Activated T-cell treated with anti-CD3 and anti-CD28 coated beads, Interleukin-2, amount 50 U/mL, for 24 hours (primary cell): ENCODE measurements at regions not wholly inside any gene's neighbourhood (a gene's known extent, or its start where the extent isn't known, plus 50 kb on each side); places are given as distances from the start of the nearest gene placed in this dataset.
"Not testable (repeated sequence)": the region's sequence is repeated elsewhere in the genome, so short reads cannot be mapped to it uniquely, and the experiment has no call there.

Experiments
- DNase-seq: peaks from one replicate; pipeline ENCODE4 v3.0.0-alpha.2; 2020
- H3K27ac Mint-ChIP-seq: 2 replicates; pipeline ENCODE4 v1.8.0; 2020; ENCODE audit warnings: mild to moderate bottlenecking, mixed read lengths
- H3K27me3 Mint-ChIP-seq: 2 replicates; pipeline ENCODE4 v1.8.0; 2020; ENCODE audit warnings: mixed read lengths
- H3K36me3 Mint-ChIP-seq: 2 replicates; pipeline ENCODE4 v1.8.0; 2020; ENCODE audit warnings: low read depth, mixed read lengths
- H3K4me1 Mint-ChIP-seq: 2 replicates; pipeline ENCODE4 v1.8.0; 2020; ENCODE audit warnings: low read depth, mixed read lengths
- H3K4me3 Mint-ChIP-seq: 2 replicates; pipeline ENCODE4 v1.8.0; 2020; ENCODE audit warnings: mild to moderate bottlenecking, moderate library complexity, mixed read lengths
- H3K9me3 Mint-ChIP-seq: 2 replicates; pipeline ENCODE4 v1.8.0; 2020; ENCODE audit warnings: mixed read lengths

DNA sequence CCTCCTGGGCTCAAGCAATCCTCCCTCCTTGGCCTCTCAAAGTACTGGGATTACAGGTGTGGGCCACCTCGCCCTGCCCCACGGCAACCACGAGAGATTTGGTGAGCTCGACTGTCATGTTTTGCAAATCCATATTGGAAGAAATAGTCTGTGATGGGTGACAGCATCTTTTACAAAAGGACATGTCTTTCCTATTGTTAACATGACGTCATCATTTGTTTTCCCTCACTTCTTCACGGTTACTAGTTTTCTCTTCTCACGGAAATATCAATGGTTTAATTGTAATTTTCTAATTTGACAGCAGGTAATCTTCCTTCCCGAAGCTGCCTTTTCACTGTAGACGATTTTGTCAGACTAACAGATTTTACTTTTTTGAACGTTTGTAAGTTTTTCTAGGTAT lies 110.8 kb upstream of the GREM2 start:
- Mint-ChIP-seq H3K36me3 (no peaks in the 10 kb centered on the region), H3K27ac (no peak overlapping the region), H3K4me1 (no peaks in the 10 kb centered on the region), H3K9me3 (no peaks in the 10 kb centered on the region), H3K4me3 (no peak overlapping the region), H3K27me3 (no peaks in the 10 kb centered on the region)
- DNase-seq = no peak

DNA sequence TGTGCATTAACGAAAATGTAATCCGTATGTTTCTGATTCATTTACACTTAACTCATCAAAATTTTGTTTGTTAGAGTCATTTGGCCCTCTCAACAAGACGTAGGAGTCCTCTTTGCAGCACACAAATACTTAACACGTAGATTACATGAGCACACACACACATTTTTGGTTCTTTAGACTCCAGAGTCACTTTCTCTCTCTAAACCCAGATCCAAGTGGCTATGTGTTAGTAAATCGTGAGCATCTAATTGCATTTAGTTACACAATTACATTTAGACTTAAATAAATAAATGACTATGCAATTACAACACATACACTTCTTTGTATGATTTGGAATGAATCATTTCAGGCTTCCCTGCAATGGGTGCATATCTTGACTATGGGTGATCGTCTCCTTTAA lies 109.0 kb upstream of the GREM2 start:
- no peak for DNase-seq
- Mint-ChIP-seq H3K9me3 (no peaks in the 10 kb centered on the region), H3K27me3 (no peaks in the 10 kb centered on the region), H3K36me3 (no peaks in the 10 kb centered on the region), H3K4me3 (no peak overlapping the region), H3K4me1 (no peaks in the 10 kb centered on the region), H3K27ac (no peak overlapping the region)

DNA sequence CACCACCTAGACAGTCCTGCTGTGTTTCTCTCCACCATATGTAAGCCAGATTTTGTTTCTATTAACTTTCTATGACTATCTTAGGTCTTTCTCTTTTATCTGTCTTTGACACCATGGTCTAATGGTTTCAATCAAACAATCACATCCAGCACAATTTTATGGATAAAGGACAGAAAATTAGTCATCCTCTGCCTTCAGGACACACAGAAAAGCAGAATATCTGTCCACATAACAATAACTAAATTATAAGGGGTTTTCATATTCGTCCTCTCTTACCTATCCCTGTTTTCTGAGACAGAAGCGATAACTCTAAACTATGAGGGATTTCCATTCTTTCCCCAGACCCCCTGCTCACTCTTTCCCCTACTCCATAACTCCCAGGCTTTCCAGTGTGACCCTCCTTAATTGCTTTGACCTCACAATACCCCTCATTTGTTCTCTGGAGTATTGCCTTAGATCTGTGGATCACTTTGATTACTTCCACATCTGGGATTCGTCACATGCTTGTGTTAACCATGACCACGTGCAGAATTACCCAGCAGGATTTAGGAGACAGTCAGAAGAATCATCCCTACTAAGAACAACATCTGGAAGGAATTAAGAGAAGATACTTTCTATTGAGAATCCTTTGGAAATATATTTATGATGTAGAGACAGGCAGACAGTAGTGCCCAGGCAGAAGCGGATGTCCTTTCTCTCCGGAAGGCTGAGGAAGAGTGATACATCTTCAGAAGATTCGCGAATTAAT lies 108.2 kb upstream of the GREM2 start:
- Mint-ChIP-seq H3K9me3 (no peaks in the 10 kb centered on the region), H3K4me1 (no peaks in the 10 kb centered on the region), H3K36me3 (no peaks in the 10 kb centered on the region), H3K4me3 (no peak overlapping the region), H3K27ac (no peak overlapping the region), H3K27me3 (no peaks in the 10 kb centered on the region)
- DNase-seq = no peak

DNA sequence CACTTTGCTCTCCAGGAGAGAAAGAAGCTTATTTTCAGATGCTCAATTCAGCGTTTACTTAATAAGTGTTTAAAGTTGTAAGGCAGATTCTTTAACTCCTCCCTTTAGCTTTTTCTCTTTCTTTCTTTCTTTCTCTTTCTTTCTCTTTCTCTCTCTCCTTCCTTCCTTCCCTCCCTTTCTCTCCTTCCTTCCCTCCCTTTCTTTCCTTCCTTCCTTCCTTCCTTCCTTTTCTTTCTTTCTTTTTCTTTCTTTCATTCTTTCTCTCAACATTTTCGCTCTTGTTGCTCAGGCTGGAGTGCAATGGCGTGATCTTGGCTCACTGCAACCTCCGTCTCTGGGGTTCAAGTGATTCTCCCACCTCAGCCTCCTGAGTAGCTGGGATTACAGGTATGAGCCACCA lies 104.6 kb upstream of the GREM2 start:
- not testable (repeated sequence) for H3K27ac Mint-ChIP-seq, H3K9me3 Mint-ChIP-seq, H3K36me3 Mint-ChIP-seq, H3K4me1 Mint-ChIP-seq, H3K4me3 Mint-ChIP-seq, DNase-seq, H3K27me3 Mint-ChIP-seq

DNA sequence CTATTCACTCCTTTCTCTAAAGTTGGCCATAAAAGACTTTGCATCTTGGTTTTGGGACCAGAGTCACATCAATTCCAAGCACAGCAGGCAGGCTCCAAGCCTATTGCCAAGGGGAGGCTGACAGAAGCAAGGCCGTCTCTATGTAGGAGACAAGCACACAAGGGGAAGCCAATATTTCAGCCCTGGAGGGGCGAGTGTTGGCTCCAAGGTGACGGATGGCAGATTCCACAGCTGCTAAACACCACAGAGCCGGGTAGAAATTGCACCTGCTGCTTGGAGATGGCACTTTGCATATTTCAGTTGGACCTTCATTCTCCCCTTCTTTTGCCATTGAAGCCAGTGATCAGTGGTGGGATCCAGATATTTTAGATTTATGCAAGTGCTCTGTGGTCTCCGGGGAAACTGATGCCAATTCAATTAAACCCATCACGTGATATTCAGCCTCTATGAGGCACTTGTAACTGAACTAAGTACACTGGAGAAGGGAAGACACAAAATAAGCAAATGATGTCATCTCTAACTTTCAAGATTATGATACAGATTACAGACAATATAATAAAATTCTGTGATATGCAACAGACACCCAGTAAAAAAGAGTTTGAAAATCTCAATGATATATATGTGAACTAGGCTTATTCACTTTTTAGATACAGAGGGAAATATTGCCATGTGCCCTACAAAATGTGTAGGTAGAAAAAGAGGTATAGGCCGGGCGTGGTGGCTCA lies 102.8 kb upstream of the GREM2 start:
- no peak overlapping the region for H3K4me3 Mint-ChIP-seq
- no peaks in the 10 kb centered on the region for H3K9me3 Mint-ChIP-seq
- no peaks in the 10 kb centered on the region for H3K4me1 Mint-ChIP-seq
- H3K27me3 Mint-ChIP-seq = no peaks in the 10 kb centered on the region
- DNase-seq = no peak
- H3K27ac Mint-ChIP-seq = no peak overlapping the region
- no peaks in the 10 kb centered on the region for H3K36me3 Mint-ChIP-seq

DNA sequence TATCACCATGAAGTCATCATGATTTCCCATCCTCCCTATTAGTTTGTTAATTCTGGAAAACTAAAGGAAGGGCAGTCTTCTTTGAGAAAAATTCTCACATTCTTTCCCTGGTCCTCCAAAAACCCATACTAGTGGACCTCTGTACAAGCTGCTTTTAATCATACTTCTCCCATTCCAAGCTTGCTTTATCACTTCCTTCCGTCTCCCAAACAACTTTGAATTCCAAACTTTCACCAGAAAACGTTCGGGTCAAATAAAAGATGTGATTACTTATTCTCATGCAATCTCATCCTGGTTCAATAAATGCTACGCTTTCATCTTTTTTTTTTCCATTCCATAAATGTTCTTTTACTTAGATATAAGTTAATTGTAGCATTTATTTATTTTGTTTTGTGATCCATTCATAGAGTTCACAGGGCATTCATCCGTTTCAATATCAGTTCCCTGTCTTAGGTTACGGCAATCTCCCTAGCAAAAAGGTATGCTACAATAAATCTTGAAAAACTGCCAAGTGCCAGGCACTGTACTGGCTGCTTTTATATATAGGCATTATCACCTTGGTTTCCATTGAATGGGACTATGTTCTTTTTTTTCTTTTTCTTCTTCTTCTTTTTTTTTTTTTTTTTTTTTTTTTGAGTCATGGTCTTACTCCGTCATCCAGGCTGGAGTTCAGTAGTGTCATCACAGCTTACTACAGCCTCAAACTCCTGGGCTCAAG lies 100.2 kb upstream of the GREM2 start:
- H3K4me3 Mint-ChIP-seq = no peak overlapping the region
- H3K9me3 Mint-ChIP-seq = no peaks in the 10 kb centered on the region
- H3K27ac Mint-ChIP-seq = no peak overlapping the region
- no peaks in the 10 kb centered on the region for H3K27me3 Mint-ChIP-seq
- no peaks in the 10 kb centered on the region for H3K36me3 Mint-ChIP-seq
- H3K4me1 Mint-ChIP-seq = no peaks in the 10 kb centered on the region
- DNase-seq = no peak

DNA sequence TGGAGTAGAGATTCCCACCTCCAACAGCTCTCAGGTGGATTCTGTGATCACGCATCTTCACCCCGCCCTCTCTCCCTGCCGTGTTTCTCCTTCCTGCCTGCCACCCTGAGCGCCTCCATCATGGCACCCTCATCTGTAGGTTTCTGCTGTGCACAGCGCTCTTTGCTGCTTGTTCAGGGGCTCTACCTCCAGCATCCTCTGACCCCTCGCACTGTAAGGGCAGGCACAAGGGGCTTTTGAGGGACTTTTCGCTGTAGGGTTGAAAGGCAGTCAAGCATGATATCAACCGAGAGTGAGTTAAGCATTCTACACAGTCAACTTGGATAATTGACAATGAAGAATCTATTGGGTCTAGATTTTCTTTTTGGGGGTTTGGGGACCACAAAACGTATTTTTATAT lies 99.1 kb upstream of the GREM2 start:
- Mint-ChIP-seq H3K4me3 (no peak overlapping the region), H3K36me3 (no peaks in the 10 kb centered on the region), H3K9me3 (no peaks in the 10 kb centered on the region), H3K4me1 (no peaks in the 10 kb centered on the region), H3K27me3 (no peaks in the 10 kb centered on the region), H3K27ac (no peak overlapping the region)
- DNase-seq = no peak

DNA sequence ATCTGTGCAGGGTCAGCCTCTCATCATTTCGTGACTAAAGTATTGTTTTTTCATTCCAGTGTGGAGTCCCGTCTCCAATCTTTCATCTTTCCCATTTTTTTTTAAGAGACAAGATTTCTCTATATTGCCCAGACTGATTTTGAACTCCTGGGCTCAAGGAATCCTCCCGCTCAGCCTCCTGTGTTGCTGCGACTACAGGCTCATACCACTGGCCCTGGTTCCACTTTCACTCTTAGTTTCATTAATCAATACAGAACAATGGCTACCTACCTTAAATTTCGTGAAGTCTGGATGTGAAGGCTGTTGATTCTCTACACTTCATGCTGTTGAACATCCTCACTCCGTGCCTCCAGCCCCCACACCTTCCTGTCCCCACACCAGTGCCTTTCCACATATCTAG lies 97.7 kb upstream of the GREM2 start:
- Mint-ChIP-seq H3K4me3 (no peak overlapping the region), H3K36me3 (no peaks in the 10 kb centered on the region)

DNA sequence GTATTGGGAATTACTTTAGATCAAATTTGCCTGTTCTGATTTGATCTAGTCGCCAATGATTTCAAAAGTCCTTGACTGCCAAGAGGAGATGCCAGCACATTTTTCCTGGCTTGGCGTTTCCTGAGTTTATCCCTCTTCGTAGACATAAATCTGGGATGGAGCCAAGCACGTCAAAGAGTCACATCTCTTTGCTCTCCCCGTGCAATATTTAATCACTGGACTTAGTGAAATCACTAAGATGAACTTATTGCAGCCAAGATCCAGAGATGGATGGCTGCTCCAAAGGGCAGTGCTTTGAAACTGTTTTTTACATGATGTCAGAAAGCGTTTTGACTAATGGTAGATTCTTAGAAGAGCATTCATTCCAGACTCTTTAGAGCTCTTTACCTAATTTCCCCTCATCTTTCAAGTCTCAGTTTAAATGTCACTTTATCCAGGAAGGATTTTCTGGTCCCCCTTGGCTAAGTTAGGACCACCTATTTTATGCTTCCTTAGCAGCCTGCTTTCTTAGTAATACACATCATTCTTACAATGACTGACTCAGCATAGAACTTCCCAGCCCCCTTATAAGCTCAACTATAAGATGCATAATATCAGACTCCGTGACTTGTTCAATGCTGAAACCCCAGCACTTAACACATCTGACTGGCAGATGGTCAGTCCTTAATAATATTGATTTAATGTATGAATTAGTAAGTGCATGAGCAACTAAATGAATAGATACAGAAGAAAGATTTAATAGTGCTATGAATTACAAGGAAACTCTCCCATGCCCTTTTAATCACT lies 94.4 kb upstream of the GREM2 start:
- Mint-ChIP-seq H3K36me3 (no peaks in the 10 kb centered on the region), H3K4me1 (no peaks in the 10 kb centered on the region), H3K27ac (no peak overlapping the region), H3K4me3 (no peak overlapping the region), H3K9me3 (no peaks in the 10 kb centered on the region), H3K27me3 (peaks cover 3% of the 10 kb centered on the region)
- DNase-seq = no peak

More for the DNA sequence above, 97.7 kb upstream of the GREM2 start:
- Mint-ChIP-seq H3K4me1 (no peaks in the 10 kb centered on the region), H3K27me3 (peaks cover 3% of the 10 kb centered on the region), H3K27ac (no peak overlapping the region), H3K9me3 (no peaks in the 10 kb centered on the region)
- DNase-seq = no peak

DNA sequence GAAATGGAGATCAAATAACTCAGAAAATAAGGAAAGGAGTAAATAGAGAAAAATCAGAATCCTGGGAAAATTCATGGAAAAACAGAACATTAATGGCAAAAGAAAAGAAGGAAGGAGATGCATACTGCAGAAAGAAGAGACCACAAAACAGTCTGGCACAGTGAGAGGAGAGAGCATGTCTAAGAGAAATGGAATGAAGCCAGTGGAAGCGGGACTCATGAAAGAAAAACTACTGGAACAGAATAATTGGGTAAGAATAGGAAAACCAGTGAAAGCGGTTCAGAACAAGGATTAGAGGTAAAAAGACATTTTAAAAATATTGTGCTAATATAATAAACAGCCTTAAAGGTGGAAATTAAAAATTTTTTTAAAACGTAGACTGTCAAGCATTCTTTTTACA lies 93.6 kb upstream of the GREM2 start:
- H3K9me3 Mint-ChIP-seq = no peaks in the 10 kb centered on the region
- DNase-seq = no peak
- H3K4me3 Mint-ChIP-seq = no peak overlapping the region
- H3K27ac Mint-ChIP-seq = no peak overlapping the region
- H3K36me3 Mint-ChIP-seq = no peaks in the 10 kb centered on the region
- H3K27me3 Mint-ChIP-seq = peaks cover 3% of the 10 kb centered on the region
- H3K4me1 Mint-ChIP-seq = no peaks in the 10 kb centered on the region

DNA sequence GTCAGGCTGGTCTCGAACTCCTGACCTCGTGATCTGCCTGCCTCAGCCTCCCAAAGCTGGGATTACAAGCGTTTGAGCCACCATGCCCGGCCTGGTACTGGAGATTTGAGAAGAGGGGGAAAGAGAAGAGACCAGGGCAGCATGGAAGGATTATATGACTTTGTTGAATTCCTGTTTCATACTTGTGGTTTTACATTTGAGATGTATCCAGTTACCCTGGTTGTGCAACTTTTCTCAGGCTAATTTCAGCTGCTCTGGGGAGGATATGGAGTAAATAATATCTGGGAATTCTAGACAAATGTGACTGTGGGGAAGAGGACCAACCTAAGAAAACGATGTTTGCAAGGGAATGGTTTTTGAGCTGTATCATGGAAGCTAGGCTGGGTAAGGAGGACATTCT lies 89.5 kb upstream of the GREM2 start:
- H3K4me1 Mint-ChIP-seq = no peaks in the 10 kb centered on the region
- H3K27ac Mint-ChIP-seq = no peak overlapping the region
- DNase-seq = no peak
- H3K27me3 Mint-ChIP-seq = peaks cover 7% of the 10 kb centered on the region
- no peaks in the 10 kb centered on the region for H3K36me3 Mint-ChIP-seq
- H3K9me3 Mint-ChIP-seq = peaks cover 2% of the 10 kb centered on the region
- H3K4me3 Mint-ChIP-seq = no peak overlapping the region

DNA sequence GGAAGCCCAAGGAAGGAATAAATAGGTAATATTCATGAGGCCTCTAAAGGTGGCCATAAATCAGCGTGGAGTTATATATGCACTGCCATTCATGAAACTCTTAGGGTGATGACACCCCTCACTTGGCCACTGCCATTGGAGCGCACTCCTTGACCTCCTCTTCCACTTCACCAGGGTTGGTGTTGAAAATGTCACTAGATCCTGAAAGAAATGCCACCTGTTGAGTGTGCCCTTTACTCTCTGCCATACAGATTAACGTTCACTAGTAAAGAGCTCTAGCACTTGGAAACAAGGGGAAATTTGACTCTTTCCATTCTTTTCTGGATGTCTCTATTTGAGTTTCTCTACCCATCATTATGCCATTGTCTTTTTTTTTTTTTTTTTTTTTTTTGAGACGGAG lies 83.5 kb upstream of the GREM2 start:
- Mint-ChIP-seq H3K27ac (no peak overlapping the region), H3K9me3 (peaks cover 2% of the 10 kb centered on the region), H3K4me1 (no peaks in the 10 kb centered on the region), H3K4me3 (no peak overlapping the region), H3K27me3 (peaks cover 4% of the 10 kb centered on the region), H3K36me3 (no peaks in the 10 kb centered on the region)
- no peak for DNase-seq

DNA sequence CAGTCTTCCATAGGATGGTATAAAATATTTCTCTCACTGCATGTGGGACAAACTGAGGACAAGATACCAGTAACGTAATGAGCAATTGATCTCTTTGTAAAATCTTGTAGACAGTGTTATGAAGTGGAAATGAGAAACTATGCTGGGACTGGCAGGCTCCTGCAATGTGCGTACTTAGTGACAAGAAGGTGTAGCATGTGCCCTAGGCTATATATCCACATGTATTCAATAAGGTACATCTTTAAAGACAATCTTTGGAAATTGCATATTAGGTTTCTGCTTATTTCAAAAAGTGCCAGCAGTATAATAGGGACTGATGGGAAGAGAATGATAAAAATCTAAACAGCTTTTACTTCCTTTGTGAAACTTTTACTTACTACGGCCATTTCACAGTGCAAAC lies 81.9 kb upstream of the GREM2 start:
- H3K4me3 Mint-ChIP-seq = no peak overlapping the region
- H3K27ac Mint-ChIP-seq = no peak overlapping the region
- no peaks in the 10 kb centered on the region for H3K4me1 Mint-ChIP-seq
- no peaks in the 10 kb centered on the region for H3K27me3 Mint-ChIP-seq
- DNase-seq = no peak
- H3K36me3 Mint-ChIP-seq = no peaks in the 10 kb centered on the region
- peaks cover 2% of the 10 kb centered on the region for H3K9me3 Mint-ChIP-seq

DNA sequence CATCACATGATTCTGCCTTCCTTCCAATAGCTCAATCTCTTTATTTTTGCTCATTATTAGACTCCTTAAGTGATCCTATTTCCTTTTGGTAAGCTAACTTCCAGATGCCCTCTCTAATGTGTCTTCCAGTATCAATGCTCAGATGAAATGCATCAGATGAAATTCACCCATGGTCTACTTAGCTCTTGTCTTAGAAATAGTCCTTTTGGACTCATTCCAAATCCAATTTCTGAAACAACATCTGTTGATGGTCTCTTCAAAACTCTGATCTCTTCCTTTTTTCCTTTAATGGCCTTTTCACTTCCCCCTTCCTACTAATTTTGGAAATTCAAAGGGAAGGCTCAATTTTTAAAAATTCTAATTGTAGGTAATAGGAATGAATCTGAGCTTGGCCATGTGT lies 81.1 kb upstream of the GREM2 start:
- Mint-ChIP-seq H3K27ac (no peak overlapping the region), H3K9me3 (peaks cover 2% of the 10 kb centered on the region), H3K4me1 (no peaks in the 10 kb centered on the region), H3K36me3 (no peaks in the 10 kb centered on the region), H3K27me3 (no peaks in the 10 kb centered on the region), H3K4me3 (no peak overlapping the region)
- DNase-seq = no peak
